Endodermal cell (in vitro differentiated cells): ENCODE measurements at regions not wholly inside any gene's neighbourhood (a gene's known extent, or its start where the extent isn't known, plus 50 kb on each side); places are given as distances from the start of the nearest gene placed in this dataset.

ENCODE experiments used
- DNase-seq: peaks from one replicate; pipeline ENCODE4 v3.0.0-alpha.2; 2017
- H3K27ac ChIP-seq: 2 replicates; pipeline ENCODE4 v1.5.1; 2013; ENCODE audit warnings: mild to moderate bottlenecking, low read depth, low read length, moderate library complexity
- H3K27me3 ChIP-seq: 2 replicates; pipeline ENCODE4 v1.6.1; 2013; ENCODE audit warnings: mild to moderate bottlenecking, low read length, moderate library complexity; ENCODE audit not compliant: insufficient read depth, control insufficient read depth, poor library complexity, severe bottlenecking
- H3K36me3 ChIP-seq: 2 replicates; pipeline ENCODE4 v1.7.0; 2013; ENCODE audit warnings: mild to moderate bottlenecking, low read length, moderate library complexity; ENCODE audit not compliant: control insufficient read depth, insufficient read depth
- H3K4me1 ChIP-seq: one replicate; pipeline ENCODE4 v1.7.0; 2013; ENCODE audit warnings: low read length; ENCODE audit not compliant: control insufficient read depth, insufficient read depth
- H3K4me3 ChIP-seq: 2 replicates; pipeline ENCODE4 v1.5.1; 2013; ENCODE audit warnings: mild to moderate bottlenecking, low read length, moderate library complexity
- H3K9ac ChIP-seq: 2 replicates; pipeline ENCODE4 v1.6.1; 2013; ENCODE audit warnings: mild to moderate bottlenecking, low read length, moderate library complexity; ENCODE audit not compliant: poor library complexity, severe bottlenecking; ENCODE audit errors: extremely low read depth
- H3K9me3 ChIP-seq: 2 replicates; pipeline ENCODE4 v1.6.1; 2013; ENCODE audit warnings: mild to moderate bottlenecking, low read length, moderate library complexity; ENCODE audit not compliant: control insufficient read depth
- H3K27ac Mint-ChIP-seq: 2 replicates; pipeline ENCODE4 v1.8.0; 2020; ENCODE audit warnings: mixed read lengths
- H3K27me3 Mint-ChIP-seq: 2 replicates; pipeline ENCODE4 v1.8.0; 2021; ENCODE audit warnings: mild to moderate bottlenecking, mixed read lengths; ENCODE audit not compliant: insufficient read depth
- H3K36me3 Mint-ChIP-seq: 2 replicates; pipeline ENCODE4 v1.8.0; 2020; ENCODE audit warnings: low read depth, mixed read lengths
- H3K4me1 Mint-ChIP-seq: 2 replicates; pipeline ENCODE4 v1.8.0; 2020; ENCODE audit warnings: mixed read lengths
- H3K4me3 Mint-ChIP-seq: 2 replicates; pipeline ENCODE4 v1.8.0; 2020; ENCODE audit warnings: mild to moderate bottlenecking, moderate library complexity, mixed read lengths
- H3K9me3 Mint-ChIP-seq: 2 replicates; pipeline ENCODE4 v1.8.0; 2020; ENCODE audit warnings: mild to moderate bottlenecking, mixed read lengths
- CTCF ChIP-seq: fragments of 200-600 bp; sonication (generic); conservative IDR thresholded peaks from 2 replicates; pipeline ENCODE4 v1.5.0; 2021; ENCODE audit warnings: antibody characterized with exemption, mild to moderate bottlenecking
- WGBS, 2 experiments: methylation state at CpG; one replicate each; pipeline versions ENCODE4 v1.1.5 to v1.1.7; 2013; ENCODE audit warnings: missing lambda C conversion rate in 2 of 2, mixed read lengths in 1 of 2; ENCODE audit not compliant: insufficient coverage in 1 of 2, insufficient read length in 1 of 2; 5-methylcytosine and 5-hydroxymethylcytosine counted together

GRCh38 chr2:215847718-215848117 is 165.6 kb downstream of the MREG start:
- Mint-ChIP-seq H3K36me3 (no peaks in the 10 kb centered on the region), H3K9me3 (no peaks in the 10 kb centered on the region), H3K27ac (no peak overlapping the region), H3K27me3 (no peaks in the 10 kb centered on the region), H3K4me1 (no peaks in the 10 kb centered on the region), H3K4me3 (no peak overlapping the region)
- 95 to 96% methylated on average over 3 to 6 of the region's 6 CpGs for WGBS, 2 experiments
- H3K9me3 ChIP-seq, result no peaks in the 10 kb centered on the region
- no peaks in the 10 kb centered on the region for H3K27me3 ChIP-seq
- no peak overlapping the region for H3K9ac ChIP-seq
- no peaks in the 10 kb centered on the region for H3K36me3 ChIP-seq
- no peak overlapping the region for H3K27ac ChIP-seq
- H3K4me1 ChIP-seq, result no peaks in the 10 kb centered on the region
- no peak for DNase-seq
- H3K4me3 ChIP-seq, result no peak overlapping the region
- TF ChIP-seq CTCF, result no peak

GRCh38 chr2:215847056-215847455 is 166.3 kb downstream of the MREG start:
- no peak overlapping the region for H3K9ac ChIP-seq
- no peaks in the 10 kb centered on the region for H3K9me3 ChIP-seq
- Mint-ChIP-seq H3K27ac (no peak overlapping the region), H3K4me3 (no peak overlapping the region), H3K27me3 (no peaks in the 10 kb centered on the region), H3K9me3 (no peaks in the 10 kb centered on the region), H3K36me3 (no peaks in the 10 kb centered on the region), H3K4me1 (no peaks in the 10 kb centered on the region)
- WGBS, 2 experiments, result 88 to 95% methylated on average over 2 to 3 of the region's 3 CpGs
- DNase-seq, result no peak
- no peak overlapping the region for H3K4me3 ChIP-seq
- H3K27me3 ChIP-seq, result no peaks in the 10 kb centered on the region
- H3K36me3 ChIP-seq, result no peaks in the 10 kb centered on the region
- no peaks in the 10 kb centered on the region for H3K4me1 ChIP-seq
- H3K27ac ChIP-seq, result no peak overlapping the region
- no peak for TF ChIP-seq CTCF

- no peaks in the 10 kb centered on the region for H3K4me1 ChIP-seq
- H3K9me3 Mint-ChIP-seq, result no peaks in the 10 kb centered on the region
- no peak overlapping the region for H3K4me3 Mint-ChIP-seq
- H3K27me3 Mint-ChIP-seq, result no peaks in the 10 kb centered on the region
- no peak overlapping the region for H3K9ac ChIP-seq
- H3K36me3 Mint-ChIP-seq, result no peaks in the 10 kb centered on the region
- H3K4me3 ChIP-seq, result no peak overlapping the region
- DNase-seq, result no peak
- no peaks in the 10 kb centered on the region for H3K9me3 ChIP-seq
- WGBS, 2 experiments, result 88 to 94% methylated on average over 8 of the region's 8 CpGs
- no peak for TF ChIP-seq CTCF
- H3K27me3 ChIP-seq, result no peaks in the 10 kb centered on the region
- no peak overlapping the region for H3K27ac Mint-ChIP-seq
- no peak overlapping the region for H3K27ac ChIP-seq
- H3K36me3 ChIP-seq, result no peaks in the 10 kb centered on the region
- H3K4me1 Mint-ChIP-seq, result no peaks in the 10 kb centered on the region
Measured at GRCh38 chr2:215845839-215846586, 167.3 kb downstream of the MREG start.
